ENCODE measurements at regions not wholly inside any gene's neighbourhood (a gene's known extent, or its start where the extent isn't known, plus 50 kb on each side); places are given as distances from the start of the nearest gene placed in this dataset.

GRCh38 chr10:36506697-36507496 is 618.5 kb upstream of the ANKRD30A start:
- no peaks in the 10 kb centered on the region for H4K20me1 ChIP-seq (ENCODE audit: insufficient read depth, low read length)
- TF ChIP-seq USF2 (IDR thresholded peaks at IDR 0.05; ENCODE audit: low read depth, low read length), result no peak
- TF ChIP-seq MAFK (IDR thresholded peaks at IDR 0.05; ENCODE audit: low read depth, low read length), result peak; percentile 90
- no peak overlapping the region for H2BK120ac ChIP-seq (ENCODE audit: low read depth, low read length)
- no peak overlapping the region for H3K4me3 ChIP-seq (ENCODE audit: insufficient read depth, low read depth, low read length)
- H2AK5ac ChIP-seq (ENCODE audit: low read depth, low read length), result no peak overlapping the region
- H2BK20ac ChIP-seq (ENCODE audit: low read depth, low read length), result no peak overlapping the region
- no peak overlapping the region for H4K8ac ChIP-seq (ENCODE audit: low read depth in 2 of 2, low read length in 2 of 2)
- H3K4me2 ChIP-seq (ENCODE audit: low read depth, low read length), result no peak overlapping the region
- H3K14ac ChIP-seq (replicated peaks; ENCODE audit: low read depth, low read length), result no peak overlapping the region
- no peak overlapping the region for H4K5ac ChIP-seq (ENCODE audit: low read depth, low read length)
- no peak overlapping the region for H3K27ac ChIP-seq (ENCODE audit: insufficient read depth, low read length)
- H2AK9ac ChIP-seq (replicated peaks; ENCODE audit: low read depth, low read length, poor library complexity), result no peak overlapping the region
- no peaks in the 10 kb centered on the region for H3K79me1 ChIP-seq (ENCODE audit: low read depth in 1 of 2, low read length in 2 of 2)
- ChIA-PET POLR2A (ENCODE audit: unreplicated experiment) (no interaction called here), CTCF (no interaction called here)
- H3K27me3 ChIP-seq (ENCODE audit: control insufficient read depth, insufficient read depth, low read length), result no peaks in the 10 kb centered on the region
- no peak for ATAC-seq (ENCODE audit: low read depth)
- no peak overlapping the region for H3K9ac ChIP-seq (ENCODE audit: low read depth, low read length)
- H2BK15ac ChIP-seq (ENCODE audit: low read depth, low read length), result no peak overlapping the region
- no peaks in the 10 kb centered on the region for H3K9me1 ChIP-seq (ENCODE audit: insufficient read depth, low read length)
- no peaks in the 10 kb centered on the region for H3K36me3 ChIP-seq (ENCODE audit: control insufficient read depth, insufficient read depth, low read length)
- intact Hi-C loops (cut with micrococcal nuclease) (no loop called here), in situ Hi-C loops (cut with MboI; ENCODE audit: low sequenced_read_pairs) (no loop called here), dilution Hi-C loops (cut with HindIII; ENCODE audit: low sequenced_read_pairs, unreplicated experiment) (no loop called here)
- H2BK5ac ChIP-seq (ENCODE audit: low read depth, low read length, poor library complexity, severe bottlenecking), result no peak overlapping the region
- H3K18ac ChIP-seq (ENCODE audit: low read depth, low read length), result no peak overlapping the region
- H3K23ac ChIP-seq (ENCODE audit: low read depth, low read length), result no peak overlapping the region
- no peak overlapping the region for H3K4ac ChIP-seq (ENCODE audit: low read depth, low read length)
- WGBS, 2 experiments (ENCODE audit: extremely low coverage in 2 of 2, insufficient read length in 1 of 2), result 64% methylated on average over 2 of the region's 5 CpGs; no CpG with 5 or more reads in 1 of the 2 experiments
- no peak for DNase-seq
- no peak overlapping the region for H4K91ac ChIP-seq (ENCODE audit: insufficient read depth, low read depth, low read length)
- no peak overlapping the region for H2AFZ ChIP-seq (replicated peaks; ENCODE audit: low read length, poor library complexity)
- no peak overlapping the region for H3K56ac ChIP-seq (ENCODE audit: extremely low read depth, insufficient read depth, low read length)
- no TSS peak for BruUV-seq (replicated peaks)
- no peaks in the 10 kb centered on the region for H3K4me1 ChIP-seq (ENCODE audit: control insufficient read depth, insufficient read depth, low read length)
- no peaks in the 10 kb centered on the region for H3K9me3 ChIP-seq (ENCODE audit: control insufficient read depth, insufficient read depth, low read length)

Measured in IMR-90 (cell line).